ENCODE measurements at regions not wholly inside any gene's neighbourhood (a gene's known extent, or its start where the extent isn't known, plus 50 kb on each side); places are given as distances from the start of the nearest gene placed in this dataset.
"Not testable (repeated sequence)": the region's sequence is repeated elsewhere in the genome, so short reads cannot be mapped to it uniquely, and the experiment has no call there.

- H3K4me2 ChIP-seq (ENCODE audit: low read length) = no peak overlapping the region
- no peak overlapping the region for H3K9ac ChIP-seq (ENCODE audit: low read length)
- no peak overlapping the region for H2AFZ ChIP-seq (ENCODE audit: low read depth, low read length)
- H3K4me1 ChIP-seq (ENCODE audit: low read length) = peaks cover 32% of the 10 kb centered on the region
- no peaks in the 10 kb centered on the region for H3K36me3 ChIP-seq (replicated peaks; ENCODE audit: low read depth, low read length)
- H3K79me2 ChIP-seq (ENCODE audit: low read length) = no peaks in the 10 kb centered on the region
- TF ChIP-seq EZH2phosphoT487 (IDR thresholded peaks at IDR 0.05; ENCODE audit: low read depth) (no peak), CTCF (IDR thresholded peaks at IDR 0.05; ENCODE audit: low read depth, low read length) (no peak)
- H3K4me3 ChIP-seq (ENCODE audit: low read length) = no peak overlapping the region
- H3K9me3 ChIP-seq (ENCODE audit: insufficient read depth, low read length) = 0 out of 2 replicates have a peak, but pooled peaks cover 3% of the 10 kb centered on the region
- H3K27me3 ChIP-seq (ENCODE audit: low read depth, low read length) = no peaks in the 10 kb centered on the region
- H4K20me1 ChIP-seq (ENCODE audit: insufficient read depth, low read length) = no peaks in the 10 kb centered on the region
- no peak overlapping the region for H3K27ac ChIP-seq (ENCODE audit: low read length)
Measured at GRCh38 chr14:22203036-22203435, 386.0 kb downstream of the DAD1 start.

GRCh38 chr14:22202313-22202712, 386.7 kb downstream of the DAD1 start:
- TF ChIP-seq CTCF (IDR thresholded peaks at IDR 0.05; ENCODE audit: low read depth, low read length) (no peak), EZH2phosphoT487 (IDR thresholded peaks at IDR 0.05; ENCODE audit: low read depth) (no peak)
- Histone ChIP-seq H4K20me1 (ENCODE audit: insufficient read depth, low read length) (no peaks in the 10 kb centered on the region), H3K9me3 (ENCODE audit: insufficient read depth, low read length) (0 out of 2 replicates have a peak, but pooled peaks cover 3% of the 10 kb centered on the region), H2AFZ (ENCODE audit: low read depth, low read length) (peak overlapping the region; percentile 73), H3K4me2 (ENCODE audit: low read length) (peak overlapping the region; percentile 40), H3K27me3 (ENCODE audit: low read depth, low read length) (no peaks in the 10 kb centered on the region), H3K9ac (ENCODE audit: low read length) (peak overlapping the region; percentile 4; the same call in 1 of the 2 replicates), H3K4me1 (ENCODE audit: low read length) (peaks cover 32% of the 10 kb centered on the region), H3K36me3 (replicated peaks; ENCODE audit: low read depth, low read length) (no peaks in the 10 kb centered on the region), H3K27ac (ENCODE audit: low read length) (no peak overlapping the region), H3K4me3 (ENCODE audit: low read length) (no peak overlapping the region), H3K79me2 (ENCODE audit: low read length) (no peaks in the 10 kb centered on the region)

- TF ChIP-seq CTCF (IDR thresholded peaks at IDR 0.05; ENCODE audit: low read depth, low read length) (peak; percentile 88), EZH2phosphoT487 (IDR thresholded peaks at IDR 0.05; ENCODE audit: low read depth) (no peak)
- Histone ChIP-seq H3K36me3 (replicated peaks; ENCODE audit: low read depth, low read length) (no peaks in the 10 kb centered on the region), H3K4me2 (ENCODE audit: low read length) (peak overlapping the region; percentile 29), H3K4me3 (ENCODE audit: low read length) (no peak overlapping the region), H3K9ac (ENCODE audit: low read length) (no peak overlapping the region), H3K79me2 (ENCODE audit: low read length) (no peaks in the 10 kb centered on the region), H3K27ac (ENCODE audit: low read length) (peak overlapping the region; percentile 29), H2AFZ (ENCODE audit: low read depth, low read length) (peak overlapping the region; percentile 32; the same call in 1 of the 2 replicates), H4K20me1 (ENCODE audit: insufficient read depth, low read length) (no peaks in the 10 kb centered on the region), H3K27me3 (ENCODE audit: low read depth, low read length) (no peaks in the 10 kb centered on the region), H3K9me3 (ENCODE audit: insufficient read depth, low read length) (0 out of 2 replicates have a peak, but pooled peaks cover 3% of the 10 kb centered on the region), H3K4me1 (ENCODE audit: low read length) (peaks cover 30% of the 10 kb centered on the region)
Measured at GRCh38 chr14:22200977-22201605, 387.9 kb downstream of the DAD1 start.

GRCh38 chr14:22200131-22200530, 388.9 kb downstream of the DAD1 start:
- H2AFZ ChIP-seq (ENCODE audit: low read depth, low read length); H3K27me3 ChIP-seq (ENCODE audit: low read depth, low read length); H3K4me2 ChIP-seq (ENCODE audit: low read length); H3K36me3 ChIP-seq (replicated peaks; ENCODE audit: low read depth, low read length); H3K4me3 ChIP-seq (ENCODE audit: low read length); H3K9ac ChIP-seq (ENCODE audit: low read length); H3K79me2 ChIP-seq (ENCODE audit: low read length); H4K20me1 ChIP-seq (ENCODE audit: insufficient read depth, low read length); H3K9me3 ChIP-seq (ENCODE audit: insufficient read depth, low read length): not testable (repeated sequence)
- Histone ChIP-seq H3K27ac (ENCODE audit: low read length) (0 out of 2 replicates have a peak overlapping the region, but pooled peaks have one; percentile 29), H3K4me1 (ENCODE audit: low read length) (peaks cover 28% of the 10 kb centered on the region)

Measured in OCI-LY3 (cell line).